MM.1S (cell line): ENCODE measurements at regions not wholly inside any gene's neighbourhood (a gene's known extent, or its start where the extent isn't known, plus 50 kb on each side); places are given as distances from the start of the nearest gene placed in this dataset.

Experiments
- DNase-seq: peaks from one replicate; pipeline ENCODE4 v3.0.0-alpha.2; 2015
- H2AFZ ChIP-seq: fragments of 300-600 bp; sonication (generic); 2 replicates; pipeline ENCODE4 v1.6.0; 2016; ENCODE audit warnings: antibody characterized with exemption, low read length
- H3F3A ChIP-seq: fragments of 300-600 bp; sonication (generic); 2 replicates; pipeline ENCODE4 v1.6.1; 2016; ENCODE audit warnings: mild to moderate bottlenecking, antibody characterized with exemption, low read length, moderate library complexity, mixed read lengths; ENCODE audit not compliant: insufficient read depth
- H3K27ac ChIP-seq: fragments of 300-600 bp; sonication (generic); 2 replicates; pipeline ENCODE4 v1.5.1; 2016; ENCODE audit warnings: mild to moderate bottlenecking, low read length
- H3K27me3 ChIP-seq: fragments of 300-600 bp; sonication (generic); replicated peaks from 2 replicates; pipeline ENCODE4 v1.6.0; 2016; ENCODE audit warnings: low read length; ENCODE audit not compliant: insufficient read depth
- H3K36me3 ChIP-seq: fragments of 300-600 bp; sonication (generic); replicated peaks from 2 replicates; pipeline ENCODE4 v1.6.1; 2016; ENCODE audit warnings: mild to moderate bottlenecking, low read length, mixed read lengths; ENCODE audit not compliant: insufficient read depth
- H3K4me1 ChIP-seq: fragments of 300-600 bp; sonication (generic); 2 replicates; pipeline ENCODE4 v1.6.1; 2016; ENCODE audit warnings: low read length, mixed read lengths
- H3K4me2 ChIP-seq: fragments of 300-600 bp; sonication (generic); 2 replicates; pipeline ENCODE4 v1.6.0; 2016; ENCODE audit warnings: low read depth, low read length
- H3K4me3 ChIP-seq: fragments of 300-600 bp; sonication (generic); 2 replicates; pipeline ENCODE4 v1.5.1; 2016; ENCODE audit warnings: low read length, mixed read lengths
- H3K79me2 ChIP-seq: fragments of 300-600 bp; sonication (generic); 2 replicates; pipeline ENCODE4 v1.6.1; 2016; ENCODE audit warnings: mixed run types, low read length, mixed read lengths
- H3K9ac ChIP-seq: fragments of 300-600 bp; sonication (generic); 2 replicates; pipeline ENCODE4 v1.6.1; 2016; ENCODE audit warnings: low read length, mixed read lengths
- H3K9me2 ChIP-seq: fragments of 300-600 bp; sonication (generic); replicated peaks from 2 replicates; pipeline ENCODE4 v1.6.1; 2016; ENCODE audit warnings: mild to moderate bottlenecking, low read length, mixed read lengths; ENCODE audit not compliant: insufficient read depth
- H3K9me3 ChIP-seq: fragments of 300-600 bp; sonication (generic); replicated peaks from 2 replicates; pipeline ENCODE4 v1.6.1; 2016; ENCODE audit warnings: mild to moderate bottlenecking, low read length, mixed read lengths; ENCODE audit not compliant: insufficient read depth
- H4K20me1 ChIP-seq: fragments of 300-600 bp; sonication (generic); 2 replicates; pipeline ENCODE4 v1.6.1; 2016; ENCODE audit warnings: mild to moderate bottlenecking, low read length, moderate library complexity, mixed read lengths; ENCODE audit not compliant: insufficient read depth
- CTCF ChIP-seq: fragments of 300-600 bp; sonication (generic); IDR thresholded peaks from 2 replicates; pipeline ENCODE4 v1.5.1; 2016; ENCODE audit warnings: antibody characterized with exemption, low read length, mixed read lengths
- EZH2 ChIP-seq: fragments of 300-600 bp; sonication (generic); optimal IDR thresholded peaks from 2 replicates; pipeline ENCODE3; 2017; ENCODE audit warnings: low read depth, mild to moderate bottlenecking, antibody characterized with exemption, low read length, mixed read lengths
- EZH2phosphoT487 ChIP-seq: fragments of 300-600 bp; sonication (generic); IDR thresholded peaks from 2 replicates; pipeline ENCODE4 v1.6.1; 2018; ENCODE audit warnings: antibody characterized with exemption, low read length

- DNase-seq = no peak
- no peak overlapping the region for H3K27ac ChIP-seq
- no peaks in the 10 kb centered on the region for H3K36me3 ChIP-seq
- H4K20me1 ChIP-seq = no peaks in the 10 kb centered on the region
- H3K4me2 ChIP-seq = no peak overlapping the region
- no peaks in the 10 kb centered on the region for H3K4me1 ChIP-seq
- H3K27me3 ChIP-seq = no peaks in the 10 kb centered on the region
- H3K9me3 ChIP-seq = no peaks in the 10 kb centered on the region
- no peaks in the 10 kb centered on the region for H3F3A ChIP-seq
- no peaks in the 10 kb centered on the region for H3K9me2 ChIP-seq
- H3K9ac ChIP-seq = no peak overlapping the region
- no peak overlapping the region for H2AFZ ChIP-seq
- H3K79me2 ChIP-seq = no peaks in the 10 kb centered on the region
- H3K4me3 ChIP-seq = no peak overlapping the region
- TF ChIP-seq EZH2 (no peak), EZH2phosphoT487 (no peak), CTCF (no peak)
Observed at GRCh38 chr13:90032313-90032712, 1315.2 kb upstream of the MIR17HG start.

DNA sequence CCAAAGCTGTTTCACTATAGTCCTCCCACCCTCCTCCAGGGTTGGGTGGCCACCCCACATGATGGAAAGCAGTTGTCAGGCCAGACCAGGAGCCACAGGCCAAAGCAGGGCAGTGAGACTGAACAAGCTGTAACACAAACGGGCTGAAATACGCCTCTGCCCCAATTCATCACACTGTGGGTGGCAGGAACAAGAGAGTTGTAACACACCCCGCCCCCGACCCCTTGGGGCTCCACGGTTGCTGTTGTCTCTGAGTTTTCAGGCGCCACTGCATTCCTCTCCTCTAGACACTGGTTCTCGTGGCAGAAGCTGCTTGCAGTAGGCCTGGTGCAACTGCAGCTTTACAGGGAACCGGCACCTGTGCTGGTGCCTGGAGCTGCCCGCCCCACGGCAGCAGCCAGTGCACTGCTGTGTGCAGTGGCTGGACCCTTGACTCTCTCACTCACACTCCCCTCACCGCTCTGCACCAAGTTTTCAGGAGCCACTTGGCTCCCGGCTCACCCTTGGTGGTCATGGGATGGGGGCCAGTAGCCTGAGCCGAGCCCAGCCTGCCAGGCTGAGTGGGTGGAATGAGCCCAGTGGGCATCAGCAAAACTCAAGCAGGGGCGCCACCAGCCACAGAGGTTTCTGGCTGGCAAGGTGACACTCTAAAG is 1314.5 kb upstream of the MIR17HG start:
- H2AFZ ChIP-seq = no peak overlapping the region
- H3K4me1 ChIP-seq = no peaks in the 10 kb centered on the region
- no peaks in the 10 kb centered on the region for H3F3A ChIP-seq
- no peaks in the 10 kb centered on the region for H3K79me2 ChIP-seq
- no peaks in the 10 kb centered on the region for H3K9me2 ChIP-seq
- H3K36me3 ChIP-seq = no peaks in the 10 kb centered on the region
- H4K20me1 ChIP-seq = no peaks in the 10 kb centered on the region
- no peak for DNase-seq
- TF ChIP-seq CTCF = no peak
- TF ChIP-seq EZH2phosphoT487 = no peak
- TF ChIP-seq EZH2 = no peak
- no peaks in the 10 kb centered on the region for H3K27me3 ChIP-seq
- H3K4me3 ChIP-seq = no peak overlapping the region
- H3K9me3 ChIP-seq = no peaks in the 10 kb centered on the region
- no peak overlapping the region for H3K27ac ChIP-seq
- no peak overlapping the region for H3K9ac ChIP-seq
- H3K4me2 ChIP-seq = no peak overlapping the region

- no peaks in the 10 kb centered on the region for H3K4me1 ChIP-seq
- no peak overlapping the region for H3K4me2 ChIP-seq
- no peaks in the 10 kb centered on the region for H3K9me3 ChIP-seq
- no peaks in the 10 kb centered on the region for H3F3A ChIP-seq
- no peaks in the 10 kb centered on the region for H3K27me3 ChIP-seq
- H3K4me3 ChIP-seq = no peak overlapping the region
- no peaks in the 10 kb centered on the region for H4K20me1 ChIP-seq
- no peaks in the 10 kb centered on the region for H3K9me2 ChIP-seq
- no peak overlapping the region for H3K9ac ChIP-seq
- no peaks in the 10 kb centered on the region for H3K36me3 ChIP-seq
- H2AFZ ChIP-seq = no peak overlapping the region
- TF ChIP-seq EZH2phosphoT487 = no peak
- no peak for TF ChIP-seq EZH2
- no peak for TF ChIP-seq CTCF
- no peak overlapping the region for H3K27ac ChIP-seq
- no peaks in the 10 kb centered on the region for H3K79me2 ChIP-seq
- no peak for DNase-seq
Observed at GRCh38 chr13:90039516-90039915, 1308.0 kb upstream of the MIR17HG start.
